Liver (tissue), 8 donors: ENCODE measurements at regions not wholly inside any gene's neighbourhood (a gene's known extent, or its start where the extent isn't known, plus 50 kb on each side); places are given as distances from the start of the nearest gene placed in this dataset.

Experiments
- DNase-seq: peaks from one replicate; pipeline ENCODE4 v3.0.0-alpha.2; 2017; ENCODE audit warnings: low spot score
- H3K27ac ChIP-seq, 2 donors: one replicate each; pipeline ENCODE4 v1.7.0; 2013; ENCODE audit warnings: inconsistent platforms in 2 of 2, low read length in 2 of 2, control low read depth in 1 of 2, low read depth in 1 of 2, mild to moderate bottlenecking in 1 of 2
- H3K27me3 ChIP-seq, 4 donors: one replicate each; pipeline versions ENCODE4 v1.6.1 to v1.7.0; 2013; ENCODE audit warnings: low read length in 3 of 4, inconsistent platforms in 1 of 4, mild to moderate bottlenecking in 1 of 4, moderate library complexity in 1 of 4; ENCODE audit not compliant: control insufficient read depth in 4 of 4, insufficient read depth in 4 of 4
- H3K36me3 ChIP-seq, 4 donors: one replicate each; pipeline versions ENCODE4 v1.6.1 to v1.7.0; 2013; ENCODE audit warnings: low read length in 3 of 4, mild to moderate bottlenecking in 3 of 4, low read depth in 1 of 4, moderate library complexity in 1 of 4; ENCODE audit not compliant: control insufficient read depth in 4 of 4, insufficient read depth in 3 of 4
- H3K4me1 ChIP-seq, 4 donors: one replicate each; pipeline versions ENCODE4 v1.6.1 to v1.7.0; 2013; ENCODE audit warnings: low read length in 3 of 4, mild to moderate bottlenecking in 3 of 4, moderate library complexity in 1 of 4; ENCODE audit not compliant: control insufficient read depth in 4 of 4, insufficient read depth in 4 of 4
- H3K4me3 ChIP-seq, 3 donors: one replicate each; pipeline versions ENCODE4 v1.6.1 to v1.7.0; 2013; ENCODE audit warnings: low read length in 3 of 3, control low read depth in 1 of 3, low read depth in 1 of 3, mild to moderate bottlenecking in 1 of 3
- H3K9ac ChIP-seq, 2 donors: one replicate each; pipeline ENCODE4 v1.7.0; 2013; ENCODE audit warnings: low read length in 2 of 2, mild to moderate bottlenecking in 2 of 2, moderate library complexity in 2 of 2, control low read depth in 1 of 2, low read depth in 1 of 2
- H3K9me3 ChIP-seq, 4 donors: one replicate each; pipeline versions ENCODE4 v1.6.1 to v1.7.0; 2013; ENCODE audit warnings: low read length in 3 of 4; ENCODE audit not compliant: control insufficient read depth in 4 of 4
- CTCF ChIP-seq: fragments of 150-350 bp; IDR thresholded peaks from 2 replicates; pipeline ENCODE4 v1.5.1; 2017; ENCODE audit warnings: improper control_type of control experiment, low read depth, low read length; ENCODE audit not compliant: missing input control
- FOXA2 ChIP-seq: IDR thresholded peaks from 2 replicates; pipeline ENCODE4 v1.6.1; 2016; ENCODE audit warnings: antibody characterized with exemption
- GABPA ChIP-seq, 2 donors: IDR thresholded peaks in 1 of 2; conservative IDR thresholded peaks in 1 of 2; 2 replicates each; pipeline ENCODE4 v1.6.1; 2016; ENCODE audit warnings: antibody characterized with exemption in 2 of 2, mild to moderate bottlenecking in 1 of 2, moderate library complexity in 1 of 2
- HNF4A ChIP-seq, 2 donors: conservative IDR thresholded peaks; 2 replicates each; pipeline ENCODE4 v1.6.1; 2016; ENCODE audit warnings: antibody characterized with exemption in 2 of 2, mild to moderate bottlenecking in 2 of 2
- MAX ChIP-seq: IDR thresholded peaks from 2 replicates; pipeline ENCODE4 v1.6.1; 2016; ENCODE audit warnings: antibody characterized with exemption
- NR2F2 ChIP-seq: IDR thresholded peaks from 2 replicates; pipeline ENCODE4 v1.6.1; 2016; ENCODE audit warnings: antibody characterized with exemption
- RAD21 ChIP-seq, 2 donors: IDR thresholded peaks; 2 replicates each; pipeline ENCODE4 v1.6.1; 2016; ENCODE audit warnings: antibody characterized with exemption in 2 of 2, mild to moderate bottlenecking in 2 of 2
- REST ChIP-seq: IDR thresholded peaks from 2 replicates; pipeline ENCODE4 v1.6.1; 2016; ENCODE audit warnings: antibody characterized with exemption, mild to moderate bottlenecking
- RXRA ChIP-seq, 2 donors: IDR thresholded peaks; 2 replicates each; pipeline ENCODE4 v1.6.1; 2017 to 2018; ENCODE audit warnings: antibody characterized with exemption in 2 of 2, mild to moderate bottlenecking in 1 of 2
- YY1 ChIP-seq: IDR thresholded peaks from 2 replicates; pipeline ENCODE4 v1.6.1; 2016; ENCODE audit warnings: antibody characterized with exemption, mild to moderate bottlenecking
- ZBTB33 ChIP-seq: IDR thresholded peaks from 2 replicates; pipeline ENCODE4 v1.6.1; 2016; ENCODE audit warnings: antibody characterized with exemption
- WGBS: extraction: QIAGEN DNeasy Blood & Tissue Kit; methylation state at CpG from one replicate; pipeline ENCODE4 v1.1.7; 2013; 5-methylcytosine and 5-hydroxymethylcytosine counted together
- donor health status: healthy.
- donor health status: healthy.
- donor health status: healthy.
- donor health status: healthy.
- donor health status: healthy.

GRCh38 chr12:131209082-131210070 is 255.7 kb downstream of the ADGRD1 start:
- no peak for TF ChIP-seq YY1
- TF ChIP-seq ZBTB33, result no peak
- H3K27ac ChIP-seq, result no peak overlapping the region
- H3K36me3 ChIP-seq, result no peaks in the 10 kb centered on the region
- H3K9me3 ChIP-seq, result no peaks in the 10 kb centered on the region
- no peak overlapping the region for H3K4me3 ChIP-seq
- no peaks in the 10 kb centered on the region for H3K27me3 ChIP-seq
- H3K9ac ChIP-seq, result no peak overlapping the region
- H3K4me1 ChIP-seq, result no peaks in the 10 kb centered on the region
- no peak for DNase-seq
- WGBS, result 89% methylated on average over 21 of the region's 21 CpGs

GRCh38 chr12:131210506-131211339 is 257.0 kb downstream of the ADGRD1 start:
- Histone ChIP-seq H3K27me3 (no peaks in the 10 kb centered on the region), H3K27ac (no peak overlapping the region), H3K4me1 (no peaks in the 10 kb centered on the region), H3K9me3 (no peaks in the 10 kb centered on the region), H3K9ac (no peak overlapping the region), H3K36me3 (no peaks in the 10 kb centered on the region), H3K4me3 (no peak overlapping the region)
- TF ChIP-seq RXRA (IDR thresholded peaks at IDR 0.05) (no peak), NR2F2 (no peak), MAX (no peak)
- WGBS, result 87% methylated on average over 13 of the region's 13 CpGs
- no peak for DNase-seq

GRCh38 chr12:131211340-131211938 is 257.7 kb downstream of the ADGRD1 start:
- no peak for DNase-seq
- Histone ChIP-seq H3K4me1 (no peaks in the 10 kb centered on the region), H3K27me3 (no peaks in the 10 kb centered on the region), H3K36me3 (no peaks in the 10 kb centered on the region), H3K27ac (no peak overlapping the region), H3K9ac (no peak overlapping the region), H3K4me3 (no peak overlapping the region), H3K9me3 (no peaks in the 10 kb centered on the region)
- no peak for TF ChIP-seq FOXA2
- TF ChIP-seq CTCF, result no peak
- TF ChIP-seq RAD21 (IDR thresholded peaks at IDR 0.05), result no peak
- no peak for TF ChIP-seq NR2F2
- no peak for TF ChIP-seq GABPA (IDR thresholded peaks at IDR 0.05 in 1 of 2, conservative IDR thresholded peaks at IDR 0.05 in 1 of 2)
- TF ChIP-seq RXRA (IDR thresholded peaks at IDR 0.05), result no peak
- no peak for TF ChIP-seq REST
- TF ChIP-seq HNF4A (conservative IDR thresholded peaks at IDR 0.05), result no peak
- WGBS, result 82% methylated on average over 9 of the region's 9 CpGs
